HCT116 (cell line): ENCODE measurements at regions not wholly inside any gene's neighbourhood (a gene's known extent, or its start where the extent isn't known, plus 50 kb on each side); places are given as distances from the start of the nearest gene placed in this dataset.

Experiments used
- CBX3 ChIP-seq: IDR thresholded peaks from 2 replicates; pipeline ENCODE4 v1.6.1; 2012; ENCODE audit warnings: low read depth
- CTCF ChIP-seq, 3 experiments: fragments of 200-600 bp in 1 of 3; sonication (generic) in 1 of 3; IDR thresholded peaks in 2 of 3; conservative IDR thresholded peaks in 1 of 3; 2 replicates each; pipeline ENCODE4 v1.5.1; 2012 to 2017; ENCODE audit warnings: low read depth in 2 of 3, low read length in 2 of 3, antibody characterized with exemption in 1 of 3, borderline replicate concordance in 1 of 3, control low read depth in 1 of 3, mild to moderate bottlenecking in 1 of 3, mixed read lengths in 1 of 3, mixed run types in 1 of 3, moderate library complexity in 1 of 3; ENCODE audit not compliant: insufficient read depth in 1 of 3
- JUND ChIP-seq: IDR thresholded peaks from 2 replicates; pipeline ENCODE4 v1.6.1; 2012
- POLR2A ChIP-seq: IDR thresholded peaks from 2 replicates; pipeline ENCODE4 v1.7.0; 2011; ENCODE audit warnings: borderline replicate concordance; ENCODE audit not compliant: insufficient read depth, insufficient read length; ENCODE audit errors: extremely low read depth
- ZNF274 ChIP-seq: fragments of 200-500 bp; sonication (Bioruptor generic); IDR thresholded peaks from 2 replicates; pipeline ENCODE4 v1.6.1; 2014; ENCODE audit warnings: mild to moderate bottlenecking, low read depth, low read length, inconsistent platforms

GRCh38 chr2:216556202-216556601 is 57.6 kb downstream of the RPL37A start:
- TF ChIP-seq CTCF (IDR thresholded peaks at IDR 0.05 in 2 of 3, conservative IDR thresholded peaks at IDR 0.05 in 1 of 3; ENCODE audit: borderline replicate concordance in 1 of 3, insufficient read depth in 1 of 3, low read depth in 2 of 3, low read length in 2 of 3) (no peak), POLR2A (no peak), ZNF274 (no peak), CBX3 (no peak), JUND (no peak)
